HEK293T (cell line): ENCODE measurements at regions not wholly inside any gene's neighbourhood (a gene's known extent, or its start where the extent isn't known, plus 50 kb on each side); places are given as distances from the start of the nearest gene placed in this dataset.

Experiments
- BHLHE40 ChIP-seq: fragments of 450-650 bp; IDR thresholded peaks from 2 replicates; pipeline ENCODE4 v1.6.1; 2016; ENCODE audit warnings: mild to moderate bottlenecking, moderate library complexity, borderline replicate concordance
- CTBP1 ChIP-seq: fragments of 450-650 bp; IDR thresholded peaks from 2 replicates; pipeline ENCODE4 v1.6.1; 2016; ENCODE audit warnings: borderline replicate concordance
- FOXA1 ChIP-seq: fragments of 450-650 bp; IDR thresholded peaks from 2 replicates; pipeline ENCODE4 v1.6.1; 2016; ENCODE audit warnings: mild to moderate bottlenecking
- FOXM1 ChIP-seq: fragments of 450-650 bp; IDR thresholded peaks from 2 replicates; pipeline ENCODE4 v1.6.1; 2017; ENCODE audit warnings: mild to moderate bottlenecking, borderline replicate concordance
- L3MBTL2 ChIP-seq: fragments of 450-650 bp; conservative IDR thresholded peaks from 2 replicates; pipeline ENCODE4 v1.6.1; 2016; ENCODE audit warnings: mild to moderate bottlenecking
- PKNOX1 ChIP-seq: fragments of 450-650 bp; IDR thresholded peaks from 2 replicates; pipeline ENCODE4 v1.6.1; 2016
- TARDBP ChIP-seq: fragments of 450-650 bp; IDR thresholded peaks from 2 replicates; pipeline ENCODE4 v1.6.1; 2016
- ZNF384 ChIP-seq: fragments of 450-650 bp; IDR thresholded peaks from 2 replicates; pipeline ENCODE4 v1.6.1; 2016

- TF ChIP-seq TARDBP (no peak), L3MBTL2 (no peak), ZNF384 (no peak), FOXM1 (no peak), BHLHE40 (no peak), FOXA1 (no peak), CTBP1 (no peak), PKNOX1 (no peak)
These were observed 588.3 kb downstream of the EBF1 start for GRCh38 chr5:158511454-158511853.
